ENCODE measurements at regions not wholly inside any gene's neighbourhood (a gene's known extent, or its start where the extent isn't known, plus 50 kb on each side); places are given as distances from the start of the nearest gene placed in this dataset.

- no peak for TF ChIP-seq CTCF (IDR thresholded peaks at IDR 0.05)
- no peak for TF ChIP-seq POLR2A (IDR thresholded peaks at IDR 0.05)
Measured at GRCh38 chr7:131103997-131104396, 223.7 kb upstream of the MKLN1 start.

Measured in sigmoid colon (tissue), 3 donors.